Stomach (tissue), 8 donors: ENCODE measurements at regions not wholly inside any gene's neighbourhood (a gene's known extent, or its start where the extent isn't known, plus 50 kb on each side); places are given as distances from the start of the nearest gene placed in this dataset.
A peak's percentile ranks its signal among the peaks of the same experiment; 100 is the strongest.

Experiments
- DNase-seq, 2 donors: peaks; one replicate each; pipeline versions ENCODE4 v3.0.0 to v3.0.0-alpha.2; 2013 to 2019
- H3K27ac ChIP-seq, 5 donors: fragments of 200-600 bp in 4 of 5; sonication (generic) in 4 of 5; one replicate each; pipeline ENCODE4 v1.5.1; 2013 to 2019; ENCODE audit warnings: mild to moderate bottlenecking in 1 of 5, moderate library complexity in 1 of 5
- H3K27me3 ChIP-seq, 3 donors: fragments of 200-600 bp; sonication (generic); one replicate each; pipeline ENCODE4 v1.5.1; 2017 to 2019; ENCODE audit warnings: mixed run types in 1 of 3
- H3K36me3 ChIP-seq, 4 donors: fragments of 200-600 bp; sonication (generic); 1 replicate in 3 of 4; 2 replicates in 1 of 4; pipeline ENCODE4 v1.5.1; 2016 to 2019
- H3K4me1 ChIP-seq, 4 donors: fragments of 200-600 bp; sonication (generic); one replicate each; pipeline ENCODE4 v1.5.1; 2016 to 2019
- H3K4me3 ChIP-seq, 4 donors: fragments of 200-600 bp; sonication (generic) in 3 of 4; one replicate each; pipeline ENCODE4 v1.5.1; 2016 to 2019; ENCODE audit warnings: mild to moderate bottlenecking in 1 of 4
- H3K9me3 ChIP-seq, 4 donors: fragments of 200-600 bp; sonication (generic); one replicate each; pipeline ENCODE4 v1.5.1; 2016 to 2019
- EP300 ChIP-seq: sonication (generic); formaldehyde crosslinking; IDR thresholded peaks from one replicate; pipeline ENCODE4 v1.6.1; 2017; ENCODE audit warnings: antibody characterized with exemption
- POLR2A ChIP-seq, 4 donors: fragments of 450-650 bp; IDR thresholded peaks; one replicate each; pipeline ENCODE4 v1.6.1; 2016; ENCODE audit warnings: antibody characterized with exemption in 4 of 4, control low read depth in 2 of 4, mild to moderate bottlenecking in 1 of 4, moderate library complexity in 1 of 4
- POLR2AphosphoS5 ChIP-seq, 3 donors: sonication (generic); formaldehyde crosslinking; IDR thresholded peaks; one replicate each; pipeline ENCODE4 v1.6.1; 2016; ENCODE audit warnings: antibody characterized with exemption in 3 of 3
- WGBS, 5 donors: extraction: QIAGEN DNeasy Blood & Tissue Kit in 3 of 5; methylation state at CpG; one replicate each; pipeline versions ENCODE4 v1.1.5 to v1.1.7; 2013 to 2018; 5-methylcytosine and 5-hydroxymethylcytosine counted together
- intact Hi-C: fragments of 100-400 bp; cut with DNase I; formaldehyde crosslinking; loops from one replicate; pipeline ENCODE4 v1.15.1; 2023; ENCODE audit warnings: low total_unique reads
- TF ChIP-seq, protein P1 (sequence below), 7 experiments: fragments of 450-650 bp in 4 of 7; fragments of 200-600 bp in 3 of 7; sonication (generic) in 3 of 7; IDR thresholded peaks; one replicate each; pipeline ENCODE4 v1.5.1; 2016 to 2019; ENCODE audit warnings: antibody characterized with exemption in 7 of 7, control low read depth in 2 of 7, mild to moderate bottlenecking in 1 of 7
- donor health status: healthy with polysubstance abuse.
- donor health status: Bipolar disorder and iron deficiency.
- donor health status: healthy.

GRCh38 chr13:80894917-80895316 lies 554.0 kb upstream of the SPRY2 start:
- DNase-seq, result peak in 1 of 2 donors; percentile 41
- 40 to 80% (median 75%) methylated on average over 1 of the region's 1 CpG for WGBS, 5 donors
- H3K4me3 ChIP-seq, result no peak overlapping the region
- H3K36me3 ChIP-seq, result no peaks in the 10 kb centered on the region
- no peak for TF ChIP-seq POLR2AphosphoS5 (IDR thresholded peaks at IDR 0.05)
- TF ChIP-seq POLR2A (IDR thresholded peaks at IDR 0.05), result no peak
- TF ChIP-seq EP300, result no peak
- TF ChIP-seq, protein P1, sequence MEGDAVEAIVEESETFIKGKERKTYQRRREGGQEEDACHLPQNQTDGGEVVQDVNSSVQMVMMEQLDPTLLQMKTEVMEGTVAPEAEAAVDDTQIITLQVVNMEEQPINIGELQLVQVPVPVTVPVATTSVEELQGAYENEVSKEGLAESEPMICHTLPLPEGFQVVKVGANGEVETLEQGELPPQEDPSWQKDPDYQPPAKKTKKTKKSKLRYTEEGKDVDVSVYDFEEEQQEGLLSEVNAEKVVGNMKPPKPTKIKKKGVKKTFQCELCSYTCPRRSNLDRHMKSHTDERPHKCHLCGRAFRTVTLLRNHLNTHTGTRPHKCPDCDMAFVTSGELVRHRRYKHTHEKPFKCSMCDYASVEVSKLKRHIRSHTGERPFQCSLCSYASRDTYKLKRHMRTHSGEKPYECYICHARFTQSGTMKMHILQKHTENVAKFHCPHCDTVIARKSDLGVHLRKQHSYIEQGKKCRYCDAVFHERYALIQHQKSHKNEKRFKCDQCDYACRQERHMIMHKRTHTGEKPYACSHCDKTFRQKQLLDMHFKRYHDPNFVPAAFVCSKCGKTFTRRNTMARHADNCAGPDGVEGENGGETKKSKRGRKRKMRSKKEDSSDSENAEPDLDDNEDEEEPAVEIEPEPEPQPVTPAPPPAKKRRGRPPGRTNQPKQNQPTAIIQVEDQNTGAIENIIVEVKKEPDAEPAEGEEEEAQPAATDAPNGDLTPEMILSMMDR (IDR thresholded peaks at IDR 0.05), result no peak
- no peaks in the 10 kb centered on the region for H3K4me1 ChIP-seq
- intact Hi-C loops, result no loop called here
- H3K27me3 ChIP-seq, result no peaks in the 10 kb centered on the region
- H3K9me3 ChIP-seq, result no peaks in the 10 kb centered on the region
- no peak overlapping the region for H3K27ac ChIP-seq

DNA sequence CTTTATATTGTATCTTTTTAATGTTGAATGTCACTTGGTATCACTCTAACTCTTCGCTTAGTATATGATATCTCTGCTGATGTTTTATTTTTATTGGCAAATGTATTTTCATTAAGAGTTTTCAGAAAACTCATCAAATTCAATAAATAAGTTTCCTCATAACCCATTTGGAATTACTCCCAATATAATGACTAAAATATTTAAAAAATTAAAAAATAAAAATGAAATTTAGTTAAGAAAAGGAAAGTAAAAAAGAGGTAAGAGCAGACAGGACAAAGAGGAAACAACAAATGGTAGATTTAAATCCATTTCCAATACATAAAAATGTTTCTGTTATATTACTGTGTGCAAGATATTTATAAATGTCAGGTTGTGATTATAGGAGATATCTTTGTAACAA lies 548.9 kb upstream of the SPRY2 start:
- no peak for TF ChIP-seq EP300
- TF ChIP-seq POLR2A (IDR thresholded peaks at IDR 0.05), result no peak
- no peak for TF ChIP-seq POLR2AphosphoS5 (IDR thresholded peaks at IDR 0.05)
- TF ChIP-seq, protein P1 (IDR thresholded peaks at IDR 0.05), result no peak
- 81 to 94% (median 86%) methylated on average over 1 of the region's 1 CpG for WGBS, 5 donors
- no peaks in the 10 kb centered on the region for H3K36me3 ChIP-seq
- no peaks in the 10 kb centered on the region for H3K9me3 ChIP-seq
- H3K4me3 ChIP-seq, result no peak overlapping the region
- no peak overlapping the region for H3K27ac ChIP-seq
- no peak for DNase-seq
- intact Hi-C loops, result no loop called here
- no peaks in the 10 kb centered on the region for H3K27me3 ChIP-seq
- no peaks in the 10 kb centered on the region for H3K4me1 ChIP-seq

- TF ChIP-seq EP300 (no peak), POLR2AphosphoS5 (IDR thresholded peaks at IDR 0.05) (no peak), POLR2A (IDR thresholded peaks at IDR 0.05) (no peak)
- TF ChIP-seq, protein P1 (IDR thresholded peaks at IDR 0.05), result no peak
- no peaks in the 10 kb centered on the region for H3K9me3 ChIP-seq
- intact Hi-C loops, result no loop called here
- H3K27ac ChIP-seq, result no peak overlapping the region
- no peak overlapping the region for H3K4me3 ChIP-seq
- WGBS, 5 donors, result 67 to 84% (median 80%) methylated on average over 2 of the region's 2 CpGs
- no peaks in the 10 kb centered on the region for H3K4me1 ChIP-seq
- no peaks in the 10 kb centered on the region for H3K27me3 ChIP-seq
- no peak for DNase-seq
- H3K36me3 ChIP-seq, result no peaks in the 10 kb centered on the region
Observed at GRCh38 chr13:80888390-80888789, 547.5 kb upstream of the SPRY2 start.

- TF ChIP-seq POLR2AphosphoS5 (IDR thresholded peaks at IDR 0.05) (no peak), POLR2A (IDR thresholded peaks at IDR 0.05) (no peak), EP300 (no peak)
- TF ChIP-seq, protein P1 (IDR thresholded peaks at IDR 0.05), result no peak
- DNase-seq, result no peak
- no peaks in the 10 kb centered on the region for H3K27me3 ChIP-seq
- no peaks in the 10 kb centered on the region for H3K36me3 ChIP-seq
- intact Hi-C loops, result no loop called here
- no peak overlapping the region for H3K27ac ChIP-seq
- 55 to 85% (median 59%) methylated on average over 1 of the region's 1 CpG for WGBS, 5 donors
- no peaks in the 10 kb centered on the region for H3K9me3 ChIP-seq
- no peak overlapping the region for H3K4me3 ChIP-seq
- H3K4me1 ChIP-seq, result peaks cover 0 to 3% (median 0%) of the 10 kb centered on the region in 4 donors
Observed at GRCh38 chr13:80884056-80884785, 543.3 kb upstream of the SPRY2 start.
